ENCODE measurements at regions not wholly inside any gene's neighbourhood (a gene's known extent, or its start where the extent isn't known, plus 50 kb on each side); places are given as distances from the start of the nearest gene placed in this dataset.
"Not testable (repeated sequence)": the region's sequence is repeated elsewhere in the genome, so short reads cannot be mapped to it uniquely, and the experiment has no call there.

DNA sequence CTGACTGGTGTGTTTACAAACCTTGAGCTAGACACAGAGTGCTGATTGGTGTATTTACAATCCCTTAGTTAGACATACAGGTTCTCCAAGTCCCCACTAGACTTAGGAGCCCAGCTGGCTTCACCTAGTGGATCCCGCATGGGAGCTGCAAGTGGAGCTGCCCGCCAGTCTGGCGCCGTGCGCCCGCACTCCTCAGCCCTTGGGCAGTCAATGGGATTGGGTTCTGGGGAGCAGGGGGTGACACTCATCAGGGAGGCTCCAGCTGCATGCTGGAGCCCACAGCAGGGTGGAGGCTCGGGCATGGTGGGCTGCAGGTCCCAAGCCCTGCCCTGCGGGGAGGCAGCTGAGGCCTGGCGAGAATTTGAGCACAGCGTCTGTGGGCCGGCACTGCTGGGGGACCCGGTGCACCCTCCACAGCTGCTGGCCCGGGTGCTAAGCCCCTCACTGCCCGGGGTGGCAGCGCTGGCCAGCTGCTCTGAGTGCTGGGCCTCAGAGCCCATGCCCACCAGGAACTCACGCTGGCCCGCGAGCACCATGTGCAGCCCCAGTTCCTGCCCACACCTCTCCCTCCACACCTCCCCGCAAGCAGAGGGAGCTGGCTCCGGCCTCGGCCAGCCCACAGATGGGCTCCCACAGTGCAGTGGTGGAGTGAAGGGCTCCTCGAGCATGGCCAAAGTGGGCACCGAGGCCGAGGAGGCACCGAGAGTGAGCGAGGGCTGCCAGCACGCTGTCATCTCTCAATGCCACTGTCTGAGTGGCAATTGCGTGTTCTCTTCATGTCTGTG is 290.6 kb upstream of the RGPD4 start:
- not testable (repeated sequence) for H3K36me3 Mint-ChIP-seq; H3K27ac Mint-ChIP-seq; DNase-seq (ENCODE audit: low spot score in 2 of 2); ATAC-seq
- peaks cover 17 to 36% of the 10 kb centered on the region in 2 donors for H3K9me3 Mint-ChIP-seq

DNA sequence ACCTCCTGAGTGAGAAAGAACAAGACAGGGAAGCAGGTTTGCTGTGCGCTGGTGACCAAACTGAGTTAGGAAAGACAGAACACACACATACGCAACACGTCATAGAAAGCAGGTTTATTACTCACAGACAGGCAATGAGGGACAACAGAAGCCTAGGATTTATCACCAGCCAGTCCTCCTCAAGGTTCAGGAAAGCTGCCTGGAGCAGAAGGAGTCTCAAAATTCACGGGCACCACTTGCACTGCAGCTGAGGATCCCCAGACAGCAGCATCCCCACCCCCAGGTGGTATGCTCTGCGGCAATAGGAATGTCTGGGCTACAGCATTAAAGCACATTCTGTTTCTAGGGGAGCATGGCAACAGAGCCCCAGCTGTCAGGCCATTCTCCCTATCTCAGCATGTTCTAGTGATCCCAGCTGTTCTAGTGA is 284.4 kb upstream of the RGPD4 start:
- Mint-ChIP-seq H3K27ac (no peak overlapping the region), H3K36me3 (no peaks in the 10 kb centered on the region), H3K9me3 (peaks cover 13 to 14% of the 10 kb centered on the region in 2 donors)
- DNase-seq (ENCODE audit: low spot score in 2 of 2) (no peak), ATAC-seq (no peak)

DNA sequence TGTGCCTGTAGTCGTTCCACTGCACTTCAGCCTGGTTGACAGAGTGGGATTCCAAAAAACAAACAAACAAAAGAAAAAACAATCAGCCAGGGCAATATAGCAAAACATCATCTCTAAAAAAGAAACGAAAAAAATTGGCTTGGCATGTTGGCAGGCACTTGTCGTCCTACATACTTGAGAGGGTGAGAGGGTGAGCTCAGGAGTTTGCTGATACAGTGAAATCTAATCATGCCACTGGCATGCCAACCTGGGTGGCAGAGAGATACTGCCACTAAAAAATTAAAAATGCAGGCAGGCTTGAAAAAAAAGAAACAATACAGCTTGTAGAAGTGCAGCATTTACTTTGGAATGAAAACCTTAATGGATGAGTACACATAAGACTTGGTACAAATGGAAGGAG is 282.9 kb upstream of the RGPD4 start:
- ATAC-seq = no peak
- no peak for DNase-seq (ENCODE audit: low spot score in 2 of 2)
- Mint-ChIP-seq H3K27ac (no peak overlapping the region), H3K9me3 (peaks cover 10 to 11% of the 10 kb centered on the region in 2 donors), H3K36me3 (no peaks in the 10 kb centered on the region)

DNA sequence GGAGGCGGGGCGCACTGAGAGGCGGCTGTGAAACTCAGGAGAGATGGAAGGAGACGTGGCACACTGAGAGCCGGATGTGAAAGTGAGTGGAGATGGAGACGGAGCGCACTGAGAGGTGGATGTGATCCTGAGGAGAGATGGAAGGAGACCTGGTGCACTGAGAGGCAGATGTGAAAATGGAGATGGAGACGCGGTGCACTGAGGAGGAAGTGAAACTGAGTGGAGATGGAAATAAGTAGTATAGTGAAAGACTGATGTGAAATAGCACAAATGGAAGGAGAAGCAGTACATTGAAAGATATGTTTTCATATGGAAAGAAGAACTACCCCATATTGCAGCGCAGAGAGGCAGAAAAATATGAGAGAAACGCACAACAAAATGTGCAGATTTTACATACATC is 281.6 kb upstream of the RGPD4 start:
- ATAC-seq (no peak), DNase-seq (ENCODE audit: low spot score in 2 of 2) (no peak)
- peaks cover 9% of the 10 kb centered on the region in 2 donors for H3K9me3 Mint-ChIP-seq
- H3K27ac Mint-ChIP-seq = no peak overlapping the region
- H3K36me3 Mint-ChIP-seq = no peaks in the 10 kb centered on the region

DNA sequence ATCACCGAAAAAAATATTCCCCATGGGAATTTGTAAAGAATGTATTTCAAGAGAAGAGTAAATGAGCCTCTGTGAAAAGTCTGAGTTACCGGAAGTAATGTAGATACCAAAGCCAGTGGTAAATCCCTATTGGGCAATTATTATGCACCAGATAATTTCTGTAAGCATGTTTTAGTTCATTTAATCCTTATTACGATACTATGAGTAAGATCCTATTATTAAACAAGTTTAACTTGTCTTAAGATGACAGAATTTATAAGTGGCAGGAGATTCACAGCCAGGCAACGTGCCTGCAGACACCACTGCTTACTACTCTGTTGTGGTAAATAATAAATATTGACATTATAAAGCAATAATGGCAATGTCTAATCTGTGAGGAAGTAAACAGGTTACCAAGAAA is 280.8 kb upstream of the RGPD4 start:
- Mint-ChIP-seq H3K36me3 (no peaks in the 10 kb centered on the region), H3K9me3 (peaks cover 5 to 6% of the 10 kb centered on the region in 2 donors), H3K27ac (no peak overlapping the region)
- no peak for ATAC-seq
- DNase-seq (ENCODE audit: low spot score in 2 of 2) = no peak

DNA sequence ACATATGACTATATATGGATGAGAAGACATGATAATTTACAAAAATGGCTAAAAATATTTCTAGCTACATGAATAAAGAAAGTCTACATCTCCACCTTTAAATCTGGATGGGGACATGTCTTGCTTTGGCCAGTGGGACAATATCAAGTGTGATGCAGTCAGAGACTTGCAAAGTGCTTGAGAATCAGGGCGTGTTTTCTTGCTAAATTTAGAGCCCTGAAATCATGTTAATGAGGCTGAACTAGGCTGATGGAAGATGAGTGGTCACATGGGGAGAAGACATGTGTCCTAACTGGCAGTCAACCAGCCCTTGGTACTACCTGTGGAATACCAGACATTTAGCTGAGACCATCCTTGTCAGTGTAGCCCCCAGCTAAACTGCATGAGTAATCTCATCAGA is 278.5 kb upstream of the RGPD4 start:
- ATAC-seq (no peak), DNase-seq (ENCODE audit: low spot score in 2 of 2) (no peak)
- no peaks in the 10 kb centered on the region for H3K9me3 Mint-ChIP-seq
- H3K27ac Mint-ChIP-seq = no peak overlapping the region
- no peaks in the 10 kb centered on the region for H3K36me3 Mint-ChIP-seq

DNA sequence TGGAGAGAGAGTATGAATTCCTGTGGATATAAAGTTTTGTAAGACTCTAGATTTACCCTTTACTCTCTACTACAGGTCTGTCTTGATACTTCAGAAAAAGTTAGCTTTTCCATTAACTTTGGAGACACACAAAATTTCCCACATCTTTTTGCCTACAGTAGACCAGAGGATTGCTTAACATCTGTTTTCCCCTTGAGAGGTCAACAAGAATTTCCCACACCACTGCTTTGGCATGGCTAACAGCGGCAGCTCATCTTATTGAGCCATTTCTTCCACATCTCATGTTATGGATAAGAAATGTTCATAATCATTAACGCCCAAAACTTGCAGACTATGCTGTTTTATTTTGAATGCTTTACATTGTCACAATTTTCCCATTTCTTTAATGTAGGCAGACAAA is 273.6 kb upstream of the RGPD4 start:
- H3K27ac Mint-ChIP-seq = no peak overlapping the region
- H3K36me3 Mint-ChIP-seq = peaks cover 0 to 2% of the 10 kb centered on the region in 2 donors
- ATAC-seq (no peak), DNase-seq (ENCODE audit: low spot score in 2 of 2) (no peak)
- peaks cover 4 to 15% of the 10 kb centered on the region in 2 donors for H3K9me3 Mint-ChIP-seq

DNA sequence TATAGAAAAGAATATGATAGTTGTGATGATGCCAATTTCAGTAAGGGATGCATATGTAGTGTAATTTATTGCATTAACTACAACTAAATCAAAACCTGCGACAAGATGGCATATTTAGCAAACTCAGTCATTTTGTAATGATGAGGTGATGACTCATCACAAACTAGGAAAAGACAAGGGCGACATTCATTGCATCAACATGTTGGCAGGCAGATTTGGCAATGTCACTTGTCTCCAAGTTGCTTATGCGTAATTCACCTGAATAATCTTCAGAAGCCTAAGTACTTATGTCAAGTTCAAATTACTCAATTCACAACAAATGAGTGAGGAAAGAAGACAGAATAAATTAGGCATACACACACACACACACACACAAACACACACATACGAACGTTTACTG is 273.2 kb upstream of the RGPD4 start:
- ATAC-seq = no peak
- Mint-ChIP-seq H3K9me3 (peaks cover 4 to 17% of the 10 kb centered on the region in 2 donors), H3K36me3 (peaks cover 0 to 4% of the 10 kb centered on the region in 2 donors), H3K27ac (no peak overlapping the region)
- no peak for DNase-seq (ENCODE audit: low spot score in 2 of 2)

DNA sequence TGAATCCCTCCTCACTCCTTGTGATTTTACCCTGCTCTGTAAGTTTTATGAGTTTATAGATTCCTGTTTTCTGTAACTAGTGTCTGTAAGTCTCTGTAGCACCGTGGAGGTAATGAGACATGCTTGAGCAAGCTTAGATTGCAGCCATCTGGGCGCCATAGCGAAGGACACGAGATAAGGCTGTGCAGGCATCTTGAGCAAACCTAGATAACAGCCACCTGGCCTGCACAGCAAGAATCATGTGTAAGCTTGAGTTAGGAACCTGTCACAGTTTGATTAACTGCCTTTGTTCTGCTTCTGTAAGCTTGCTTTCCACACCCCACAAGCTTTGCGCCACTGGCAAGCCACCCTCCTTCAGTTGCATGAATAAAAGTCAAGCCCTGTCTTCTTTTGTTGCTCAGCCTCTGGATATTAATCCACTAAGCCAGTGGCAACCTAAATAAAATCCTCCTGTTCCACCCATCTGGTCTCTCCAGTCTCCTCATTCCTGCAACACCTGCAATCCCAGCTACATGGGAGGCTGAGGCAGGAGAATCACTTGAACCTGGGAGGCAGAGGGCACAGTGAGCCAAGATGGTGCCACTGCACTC is 270.6 kb upstream of the RGPD4 start:
- Mint-ChIP-seq H3K27ac (no peak overlapping the region), H3K9me3 (peaks cover 11 to 22% of the 10 kb centered on the region in 2 donors), H3K36me3 (peaks cover 0 to 4% of the 10 kb centered on the region in 2 donors)
- DNase-seq (ENCODE audit: low spot score in 2 of 2) = no peak
- ATAC-seq = no peak

DNA sequence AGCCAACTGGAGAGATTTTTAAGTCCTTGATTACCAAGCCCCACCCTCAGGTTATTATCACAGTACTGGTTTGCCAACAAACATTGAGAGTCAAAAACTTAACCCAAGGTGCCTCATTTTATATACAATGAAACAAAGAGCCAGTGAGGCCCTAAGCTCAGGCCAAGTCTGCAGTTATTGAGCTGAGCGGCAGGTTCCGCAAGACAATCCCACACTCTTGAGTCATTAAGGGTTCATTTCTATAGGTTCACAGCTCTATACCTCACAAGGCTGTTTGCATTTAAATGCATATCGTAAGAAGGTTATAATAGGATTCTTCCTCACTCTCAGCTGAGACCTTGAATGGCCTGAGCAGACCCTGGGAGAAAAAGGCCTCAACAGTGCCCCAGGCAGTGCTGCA is 268.4 kb upstream of the RGPD4 start:
- ATAC-seq = no peak
- Mint-ChIP-seq H3K36me3 (peaks cover 0 to 4% of the 10 kb centered on the region in 2 donors), H3K27ac (no peak overlapping the region), H3K9me3 (peaks cover 11 to 22% of the 10 kb centered on the region in 2 donors)
- DNase-seq (ENCODE audit: low spot score in 2 of 2) = no peak

DNA sequence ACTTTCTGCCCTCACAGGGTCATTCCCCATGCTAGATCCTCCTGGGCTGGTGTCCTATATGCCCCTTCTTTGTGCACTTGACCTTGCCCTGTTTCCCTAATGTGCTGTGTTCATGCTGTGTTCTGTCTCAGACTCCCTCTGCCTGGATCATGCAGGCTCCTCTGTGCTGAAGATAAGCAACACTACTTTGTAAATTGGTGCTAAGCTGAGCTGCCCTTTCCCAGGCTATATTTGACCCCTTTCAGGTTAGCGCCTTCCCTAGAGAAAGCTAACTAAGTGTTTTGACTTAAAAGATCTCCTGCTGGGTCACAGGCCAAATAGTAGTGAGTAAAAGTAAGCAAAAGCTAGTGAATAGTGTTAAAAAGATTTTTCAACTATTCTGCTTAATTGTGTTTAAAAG is 257.2 kb upstream of the RGPD4 start:
- DNase-seq (ENCODE audit: low spot score in 2 of 2) = no peak
- H3K36me3 Mint-ChIP-seq = no peaks in the 10 kb centered on the region
- peaks cover 0 to 8% of the 10 kb centered on the region in 2 donors for H3K9me3 Mint-ChIP-seq
- H3K27ac Mint-ChIP-seq = no peak overlapping the region
- ATAC-seq = no peak

DNA sequence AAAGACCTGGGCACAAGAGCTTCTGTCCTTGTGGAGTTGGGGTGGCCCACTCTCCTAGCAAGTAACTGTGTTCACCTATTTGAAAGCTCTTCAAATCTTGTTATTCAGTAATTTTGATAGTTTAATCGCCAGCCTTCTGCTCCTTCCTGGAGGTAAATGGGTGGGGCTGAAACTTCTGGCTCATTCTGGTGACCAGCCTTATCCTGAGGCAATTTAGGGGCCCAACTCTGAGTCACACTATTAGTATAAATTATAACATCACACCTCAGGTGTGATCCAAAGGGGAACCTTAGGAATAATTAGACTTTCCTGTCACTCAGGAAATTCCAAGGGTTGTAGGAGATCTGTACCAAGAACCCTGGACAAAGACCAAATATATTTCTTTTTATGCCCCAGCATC is 255.8 kb upstream of the RGPD4 start:
- ATAC-seq (no peak), DNase-seq (ENCODE audit: low spot score in 2 of 2) (no peak)
- no peak overlapping the region for H3K27ac Mint-ChIP-seq
- peaks cover 0 to 8% of the 10 kb centered on the region in 2 donors for H3K9me3 Mint-ChIP-seq
- H3K36me3 Mint-ChIP-seq = no peaks in the 10 kb centered on the region

DNA sequence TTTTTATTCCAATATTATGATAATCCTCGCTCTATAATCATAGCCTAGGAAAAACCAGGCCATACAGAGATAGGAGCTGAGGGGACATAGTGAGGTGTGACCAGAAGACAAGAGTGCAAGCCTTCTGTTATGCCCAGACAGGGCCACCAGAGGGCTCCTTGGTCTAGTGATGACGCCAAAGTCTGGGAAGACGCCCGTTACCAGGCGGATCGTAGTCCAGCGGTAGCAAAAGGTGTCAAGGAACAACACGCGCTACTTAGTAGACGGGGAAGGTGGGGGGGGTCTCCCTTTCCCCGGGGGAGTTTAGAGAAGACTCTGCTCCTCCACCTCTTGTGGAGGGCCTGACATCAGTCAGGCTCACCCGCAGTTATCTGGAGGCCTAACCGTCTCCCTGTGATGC is 253.8 kb upstream of the RGPD4 start:
- H3K27ac Mint-ChIP-seq; H3K9me3 Mint-ChIP-seq; ATAC-seq; H3K36me3 Mint-ChIP-seq; DNase-seq (ENCODE audit: low spot score in 2 of 2): not testable (repeated sequence)

DNA sequence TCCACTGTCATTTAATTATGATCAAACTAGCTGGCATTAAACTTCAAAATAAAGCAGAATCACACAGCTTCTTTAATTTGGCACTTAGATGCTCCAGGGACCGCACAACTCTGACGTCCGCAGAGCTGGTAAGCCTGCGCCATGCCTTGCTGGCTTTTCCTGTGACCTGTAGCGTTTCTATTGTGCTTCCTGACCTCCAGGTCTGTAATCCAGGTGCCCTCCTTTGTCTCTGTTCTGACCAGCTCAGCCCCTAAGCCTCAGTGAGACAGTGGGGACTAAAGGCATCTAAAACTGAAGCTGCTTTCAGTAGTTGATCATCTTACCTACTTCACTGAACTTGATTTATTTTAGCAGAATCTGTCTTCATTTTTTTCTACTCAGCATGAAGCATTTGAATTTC is 249.7 kb upstream of the RGPD4 start:
- Mint-ChIP-seq H3K9me3 (peaks cover 0 to 3% of the 10 kb centered on the region in 2 donors), H3K27ac (no peak overlapping the region), H3K36me3 (no peaks in the 10 kb centered on the region)
- no peak for DNase-seq (ENCODE audit: low spot score in 2 of 2)
- no peak for ATAC-seq

DNA sequence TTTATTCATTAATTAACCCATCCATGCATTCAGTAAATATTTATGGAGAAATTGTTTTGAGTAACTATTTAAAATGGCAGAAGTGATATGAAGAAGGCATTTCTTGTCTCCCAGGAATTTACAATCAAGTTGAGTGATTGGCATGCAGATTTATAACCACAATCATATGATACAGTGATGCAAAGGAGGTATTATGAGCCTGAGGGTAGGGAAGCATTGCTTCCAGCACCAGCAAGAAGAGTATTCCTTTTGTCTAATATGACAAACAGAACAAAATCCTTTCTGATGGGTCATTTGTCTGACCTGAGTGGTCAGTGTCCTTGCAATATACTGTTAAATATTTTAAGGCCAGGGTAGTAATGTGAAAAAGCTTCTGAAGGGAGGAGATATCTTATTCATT is 244.2 kb upstream of the RGPD4 start:
- peaks cover 10 to 16% of the 10 kb centered on the region in 2 donors for H3K9me3 Mint-ChIP-seq
- H3K27ac Mint-ChIP-seq = no peak overlapping the region
- DNase-seq (ENCODE audit: low spot score in 2 of 2) = no peak
- ATAC-seq = no peak
- no peaks in the 10 kb centered on the region for H3K36me3 Mint-ChIP-seq

DNA sequence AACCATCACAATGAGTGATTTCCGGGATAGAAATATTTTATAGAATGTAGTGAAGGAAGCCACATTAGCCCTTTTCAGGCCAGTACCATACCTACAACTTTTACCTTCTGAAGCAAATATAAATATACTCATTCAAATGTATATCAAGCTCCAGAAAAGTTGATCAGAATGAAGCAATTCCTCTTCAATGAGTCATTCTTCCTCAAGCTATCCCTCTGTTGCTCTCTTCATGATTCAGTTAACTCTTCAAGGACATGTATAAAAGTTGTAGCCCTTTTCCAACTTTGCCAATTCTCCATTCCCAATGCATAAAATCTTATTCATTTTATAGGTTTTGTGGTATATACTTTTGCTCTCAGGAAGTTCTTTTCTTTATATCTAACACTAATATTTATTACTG is 242.1 kb upstream of the RGPD4 start:
- H3K36me3 Mint-ChIP-seq = no peaks in the 10 kb centered on the region
- no peak for ATAC-seq
- no peak for DNase-seq (ENCODE audit: low spot score in 2 of 2)
- peaks cover 10 to 16% of the 10 kb centered on the region in 2 donors for H3K9me3 Mint-ChIP-seq
- no peak overlapping the region for H3K27ac Mint-ChIP-seq

DNA sequence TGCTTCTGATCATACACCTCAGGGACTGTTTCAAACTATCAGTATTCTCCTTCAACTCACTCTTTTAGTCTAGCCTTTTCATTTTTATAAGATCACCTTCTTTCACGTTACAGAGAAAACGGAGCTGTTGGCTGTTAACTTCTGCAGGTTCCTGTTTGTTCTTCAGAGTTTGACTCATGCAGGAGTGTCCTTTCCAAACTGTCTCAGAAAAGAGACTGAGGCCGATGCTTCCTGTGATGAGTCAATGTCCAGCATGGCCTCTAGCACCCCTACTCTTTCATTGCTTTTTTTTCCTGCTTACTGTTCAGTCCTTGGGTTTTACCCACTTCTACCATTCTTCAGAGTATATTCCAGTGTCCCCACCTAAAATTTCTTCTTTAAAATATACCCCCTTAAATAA is 240.8 kb upstream of the RGPD4 start:
- ATAC-seq = no peak

DNA sequence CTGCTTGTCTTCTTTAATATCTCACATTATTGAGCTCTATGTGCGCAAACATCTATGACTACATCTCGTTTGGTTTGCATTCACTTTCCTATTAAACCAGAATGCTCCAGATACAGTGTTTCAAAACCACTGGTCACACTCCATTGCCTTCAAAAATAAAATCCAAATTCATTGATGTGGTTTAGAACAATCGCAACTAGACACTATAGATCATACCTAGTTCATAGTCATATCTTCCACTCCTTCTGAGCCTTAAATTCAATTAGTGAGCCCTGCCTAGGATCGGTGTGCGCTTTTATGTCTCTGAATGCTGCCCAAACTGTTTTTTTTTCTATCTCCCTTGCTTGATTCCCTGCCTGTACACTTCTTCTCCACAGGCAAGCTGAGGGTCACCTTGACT is 238.5 kb upstream of the RGPD4 start:
- H3K27ac Mint-ChIP-seq = no peak overlapping the region
- ATAC-seq = no peak
- H3K9me3 Mint-ChIP-seq = peaks cover 6 to 7% of the 10 kb centered on the region in 2 donors
- no peak for DNase-seq (ENCODE audit: low spot score in 2 of 2)
- H3K36me3 Mint-ChIP-seq = no peaks in the 10 kb centered on the region

More for the DNA sequence above, 240.8 kb upstream of the RGPD4 start:
- peaks cover 10 to 13% of the 10 kb centered on the region in 2 donors for H3K9me3 Mint-ChIP-seq
- DNase-seq (ENCODE audit: low spot score in 2 of 2) = no peak
- no peak overlapping the region for H3K27ac Mint-ChIP-seq
- H3K36me3 Mint-ChIP-seq = no peaks in the 10 kb centered on the region
